ENCODE measurements at regions not wholly inside any gene's neighbourhood (a gene's known extent, or its start where the extent isn't known, plus 50 kb on each side); places are given as distances from the start of the nearest gene placed in this dataset.

DNA sequence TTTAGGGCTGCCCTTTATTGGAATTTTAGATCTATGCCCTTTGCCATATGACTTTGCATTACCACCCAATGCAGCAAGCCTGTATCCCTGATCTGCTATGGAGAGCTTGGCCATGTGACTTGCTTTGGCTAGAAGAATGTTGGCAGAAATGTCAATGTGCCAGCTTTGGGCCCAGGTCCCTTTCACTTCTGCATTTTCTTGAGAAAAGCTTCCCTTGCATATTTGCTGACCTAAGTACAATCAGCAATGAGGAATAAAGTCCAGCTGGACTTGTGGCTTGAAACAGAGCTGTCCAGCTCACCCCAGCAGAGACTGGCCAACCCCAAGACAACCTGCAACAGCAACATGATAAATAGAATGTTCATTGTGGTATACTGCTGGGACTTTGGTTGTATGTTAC, 135.9 kb downstream of the PAH start:
- H3K27ac ChIP-seq, result no peak overlapping the region
- TF ChIP-seq, protein P1, sequence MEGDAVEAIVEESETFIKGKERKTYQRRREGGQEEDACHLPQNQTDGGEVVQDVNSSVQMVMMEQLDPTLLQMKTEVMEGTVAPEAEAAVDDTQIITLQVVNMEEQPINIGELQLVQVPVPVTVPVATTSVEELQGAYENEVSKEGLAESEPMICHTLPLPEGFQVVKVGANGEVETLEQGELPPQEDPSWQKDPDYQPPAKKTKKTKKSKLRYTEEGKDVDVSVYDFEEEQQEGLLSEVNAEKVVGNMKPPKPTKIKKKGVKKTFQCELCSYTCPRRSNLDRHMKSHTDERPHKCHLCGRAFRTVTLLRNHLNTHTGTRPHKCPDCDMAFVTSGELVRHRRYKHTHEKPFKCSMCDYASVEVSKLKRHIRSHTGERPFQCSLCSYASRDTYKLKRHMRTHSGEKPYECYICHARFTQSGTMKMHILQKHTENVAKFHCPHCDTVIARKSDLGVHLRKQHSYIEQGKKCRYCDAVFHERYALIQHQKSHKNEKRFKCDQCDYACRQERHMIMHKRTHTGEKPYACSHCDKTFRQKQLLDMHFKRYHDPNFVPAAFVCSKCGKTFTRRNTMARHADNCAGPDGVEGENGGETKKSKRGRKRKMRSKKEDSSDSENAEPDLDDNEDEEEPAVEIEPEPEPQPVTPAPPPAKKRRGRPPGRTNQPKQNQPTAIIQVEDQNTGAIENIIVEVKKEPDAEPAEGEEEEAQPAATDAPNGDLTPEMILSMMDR (IDR thresholded peaks at IDR 0.05), result no peak
- no peak for TF ChIP-seq ZFX (IDR thresholded peaks at IDR 0.05; ENCODE audit: borderline replicate concordance)

DNA sequence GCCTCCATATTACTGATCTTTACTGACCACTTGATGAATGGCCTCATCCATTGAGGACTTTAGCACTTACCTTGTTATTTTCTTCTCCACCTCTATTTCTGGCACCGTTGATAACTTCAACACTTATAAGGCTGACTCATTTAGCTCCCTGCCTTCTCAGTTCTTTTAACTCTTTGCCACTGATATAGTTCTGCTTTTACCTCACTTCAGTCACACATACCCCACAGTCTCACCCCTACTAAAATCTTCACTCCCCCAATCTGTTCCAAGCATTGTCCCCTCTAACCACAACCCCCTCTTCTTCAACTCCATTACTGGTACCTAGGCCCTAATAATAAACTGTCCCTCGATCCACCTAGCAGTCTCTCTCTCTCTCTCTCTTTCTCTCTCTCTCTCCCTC, 141.0 kb downstream of the PAH start:
- H3K27ac ChIP-seq, result no peak overlapping the region
- TF ChIP-seq, protein P1 (IDR thresholded peaks at IDR 0.05), result no peak
- no peak for TF ChIP-seq ZFX (IDR thresholded peaks at IDR 0.05; ENCODE audit: borderline replicate concordance)

DNA sequence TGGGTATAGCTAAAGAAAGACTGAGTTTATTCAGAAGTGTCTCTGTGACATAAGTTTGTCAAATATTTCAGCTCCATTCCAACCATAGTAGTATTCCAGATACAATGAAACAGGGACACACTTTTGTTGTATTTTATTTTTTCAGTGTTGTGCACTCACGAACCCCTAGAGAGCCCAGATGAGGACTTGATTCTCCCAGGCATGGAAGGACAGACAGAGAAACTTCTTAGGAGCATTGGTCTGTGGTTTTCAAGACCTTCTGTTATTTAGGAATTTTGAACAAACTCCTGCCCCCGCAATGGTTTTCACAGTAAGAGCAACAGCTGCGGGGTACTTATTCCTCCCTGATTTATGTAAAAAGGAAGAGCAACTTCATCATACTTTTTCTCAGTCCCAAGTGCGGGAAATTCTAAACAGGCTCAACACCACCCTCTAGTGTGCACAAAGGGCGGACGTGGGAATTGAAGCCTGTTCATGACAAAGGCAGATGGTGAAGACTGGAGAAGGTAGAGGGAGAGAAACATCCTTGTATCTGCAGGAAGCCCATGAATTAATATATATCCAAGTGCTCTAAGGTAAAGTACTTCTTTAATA, 147.6 kb downstream of the PAH start:
- H3K27ac ChIP-seq, result no peak overlapping the region
- TF ChIP-seq, protein P1 (IDR thresholded peaks at IDR 0.05), result peak; percentile 91
- TF ChIP-seq ZFX (IDR thresholded peaks at IDR 0.05; ENCODE audit: borderline replicate concordance), result no peak

DNA sequence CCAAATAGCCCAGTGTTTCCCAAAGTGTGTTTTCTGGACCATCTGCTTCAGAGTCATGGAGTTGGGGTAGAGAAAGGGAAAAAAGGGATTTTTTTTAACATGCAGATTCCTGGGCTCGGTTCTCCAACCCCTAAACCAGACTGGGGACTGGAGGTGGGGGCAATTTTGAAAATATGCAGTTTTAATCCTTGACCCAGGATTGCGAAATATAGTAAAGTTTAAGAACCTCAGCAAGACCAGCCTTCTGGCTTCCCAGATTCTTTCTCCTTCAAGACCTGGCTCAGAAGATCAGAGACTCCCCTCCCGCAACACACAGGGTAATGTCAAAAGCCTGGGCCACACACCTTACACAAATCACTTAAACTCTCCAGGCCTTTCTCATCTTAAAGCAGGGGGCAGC, 150.1 kb downstream of the PAH start:
- no peak for TF ChIP-seq ZFX (IDR thresholded peaks at IDR 0.05; ENCODE audit: borderline replicate concordance)
- TF ChIP-seq, protein P1 (IDR thresholded peaks at IDR 0.05), result no peak
- H3K27ac ChIP-seq, result no peak overlapping the region

DNA sequence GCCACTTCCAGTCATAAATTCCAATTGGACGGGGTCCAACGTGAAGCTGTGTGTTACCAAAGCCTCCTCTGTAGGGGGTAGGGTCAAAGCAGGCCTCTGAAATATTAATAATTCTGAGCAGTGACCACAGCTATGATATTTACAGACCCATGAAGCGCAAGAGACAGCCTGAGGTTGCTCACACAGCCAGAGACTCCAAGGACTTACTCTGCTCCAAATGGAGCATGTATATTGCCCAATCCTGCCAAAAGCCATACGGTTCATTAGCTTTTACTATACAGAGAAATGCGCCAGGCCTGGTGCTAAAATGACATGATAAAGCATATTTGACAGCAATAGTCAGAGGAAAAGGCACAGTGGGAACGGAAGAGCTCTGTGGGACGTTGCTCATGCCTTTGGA, 151.3 kb downstream of the PAH start:
- no peak overlapping the region for H3K27ac ChIP-seq
- no peak for TF ChIP-seq ZFX (IDR thresholded peaks at IDR 0.05; ENCODE audit: borderline replicate concordance)
- TF ChIP-seq, protein P1 (IDR thresholded peaks at IDR 0.05), result no peak

DNA sequence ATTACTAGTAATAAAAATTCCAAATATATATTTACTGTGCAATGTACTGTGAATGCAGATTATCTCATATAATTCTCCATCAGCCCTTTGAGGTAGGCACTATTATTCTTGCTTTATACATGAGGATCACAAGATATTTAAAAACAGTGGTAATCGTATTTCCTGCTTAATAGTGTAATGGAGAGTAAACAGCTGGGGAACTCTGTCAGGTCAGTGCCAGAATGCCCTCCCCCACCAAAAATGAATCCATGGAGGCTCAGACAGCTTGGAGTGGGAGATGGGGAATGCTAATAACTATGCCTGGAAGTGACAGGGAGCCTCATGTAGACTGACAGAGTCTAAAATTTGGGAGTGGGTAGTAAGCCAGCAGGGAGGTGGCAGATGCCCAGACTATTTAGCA, 153.6 kb downstream of the PAH start:
- TF ChIP-seq ZFX (IDR thresholded peaks at IDR 0.05; ENCODE audit: borderline replicate concordance), result no peak
- TF ChIP-seq, protein P1 (IDR thresholded peaks at IDR 0.05), result no peak
- H3K27ac ChIP-seq, result no peak overlapping the region

DNA sequence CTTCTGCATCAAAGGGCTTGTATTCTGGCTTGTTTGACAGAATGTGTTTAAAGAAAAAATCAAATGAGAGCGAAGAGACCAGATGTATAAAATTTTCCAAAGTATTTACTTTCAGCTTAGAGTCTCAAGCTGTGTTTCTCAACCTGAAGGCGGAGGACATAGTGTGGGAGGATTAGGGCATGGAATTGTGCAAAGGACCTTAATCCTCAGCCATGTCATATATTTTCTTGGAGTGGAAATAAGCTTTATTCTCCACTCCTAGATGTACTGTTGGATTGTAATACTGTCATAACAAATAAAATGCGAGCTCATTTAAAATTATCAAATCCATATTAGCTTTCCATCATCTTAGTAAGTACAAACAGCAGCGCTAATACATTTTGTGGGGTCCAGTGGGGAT, 154.0 kb downstream of the PAH start:
- TF ChIP-seq, protein P1 (IDR thresholded peaks at IDR 0.05), result no peak
- no peak for TF ChIP-seq ZFX (IDR thresholded peaks at IDR 0.05; ENCODE audit: borderline replicate concordance)
- no peak overlapping the region for H3K27ac ChIP-seq
